ENCODE measurements at regions not wholly inside any gene's neighbourhood (a gene's known extent, or its start where the extent isn't known, plus 50 kb on each side); places are given as distances from the start of the nearest gene placed in this dataset.
"Not testable (repeated sequence)": the region's sequence is repeated elsewhere in the genome, so short reads cannot be mapped to it uniquely, and the experiment has no call there.

GRCh38 chr2:91571239-91571923 is 2879.9 kb downstream of the RPIA start:
- peak; percentile 23 for DNase-seq (ENCODE audit: low spot score)

- DNase-seq (ENCODE audit: low spot score), result not testable (repeated sequence)
These were observed 2881.5 kb downstream of the RPIA start for GRCh38 chr2:91573018-91573417.

GRCh38 chr2:91573755-91574154 is 2882.3 kb downstream of the RPIA start:
- not testable (repeated sequence) for DNase-seq (ENCODE audit: low spot score)

GRCh38 chr2:91574255-91574654 is 2882.8 kb downstream of the RPIA start:
- DNase-seq (ENCODE audit: low spot score), result not testable (repeated sequence)

- DNase-seq (ENCODE audit: low spot score), result not testable (repeated sequence)
These were observed 2884.2 kb downstream of the RPIA start for GRCh38 chr2:91575701-91576100.

GRCh38 chr2:91577406-91577805 is 2885.9 kb downstream of the RPIA start:
- DNase-seq (ENCODE audit: low spot score), result not testable (repeated sequence)

- not testable (repeated sequence) for DNase-seq (ENCODE audit: low spot score)
These were observed 2887.2 kb downstream of the RPIA start for GRCh38 chr2:91578678-91579077.

GRCh38 chr2:91579555-91579954 is 2888.1 kb downstream of the RPIA start:
- not testable (repeated sequence) for DNase-seq (ENCODE audit: low spot score)

GRCh38 chr2:91580043-91580442 is 2888.6 kb downstream of the RPIA start:
- DNase-seq (ENCODE audit: low spot score), result not testable (repeated sequence)

- DNase-seq (ENCODE audit: low spot score), result not testable (repeated sequence)
These were observed 2895.6 kb downstream of the RPIA start for GRCh38 chr2:91587098-91587497.

GRCh38 chr2:91587908-91588535 is 2896.5 kb downstream of the RPIA start:
- not testable (repeated sequence) for DNase-seq (ENCODE audit: low spot score)

GRCh38 chr2:91588782-91589223 is 2897.3 kb downstream of the RPIA start:
- not testable (repeated sequence) for DNase-seq (ENCODE audit: low spot score)

- DNase-seq (ENCODE audit: low spot score), result not testable (repeated sequence)
These were observed 2898.2 kb downstream of the RPIA start for GRCh38 chr2:91589454-91590328.

- DNase-seq (ENCODE audit: low spot score), result not testable (repeated sequence)
These were observed 2898.9 kb downstream of the RPIA start for GRCh38 chr2:91590381-91590780.

- not testable (repeated sequence) for DNase-seq (ENCODE audit: low spot score)
These were observed 2899.6 kb downstream of the RPIA start for GRCh38 chr2:91591066-91591465.

- DNase-seq (ENCODE audit: low spot score), result not testable (repeated sequence)
These were observed 2906.0 kb downstream of the RPIA start for GRCh38 chr2:91597436-91597835.

- not testable (repeated sequence) for DNase-seq (ENCODE audit: low spot score)
These were observed 2907.0 kb downstream of the RPIA start for GRCh38 chr2:91598519-91598918.

GRCh38 chr2:91599000-91599399 is 2907.5 kb downstream of the RPIA start:
- DNase-seq (ENCODE audit: low spot score), result not testable (repeated sequence)

- not testable (repeated sequence) for DNase-seq (ENCODE audit: low spot score)
These were observed 2911.4 kb downstream of the RPIA start for GRCh38 chr2:91602860-91603259.

- not testable (repeated sequence) for DNase-seq (ENCODE audit: low spot score)
These were observed 2912.5 kb downstream of the RPIA start for GRCh38 chr2:91603996-91604395.

GRCh38 chr2:91604629-91605028 is 2913.2 kb downstream of the RPIA start:
- DNase-seq (ENCODE audit: low spot score), result not testable (repeated sequence)

- not testable (repeated sequence) for DNase-seq (ENCODE audit: low spot score)
These were observed 2932.3 kb downstream of the RPIA start for GRCh38 chr2:91623739-91624138.

All from kidney capillary endothelial cell (primary cell).